ENCODE measurements at regions not wholly inside any gene's neighbourhood (a gene's known extent, or its start where the extent isn't known, plus 50 kb on each side); places are given as distances from the start of the nearest gene placed in this dataset.

GRCh38 chr11:25206762-25207161 is 709.9 kb downstream of the LUZP2 start:
- TF ChIP-seq CTCF (conservative IDR thresholded peaks at IDR 0.05; ENCODE audit: low read length): no peak
- TF ChIP-seq EZH2phosphoT487 (IDR thresholded peaks at IDR 0.05; ENCODE audit: borderline replicate concordance, low read depth, low read length): no peak
